NCI-H1048 (cell line): ENCODE measurements at regions not wholly inside any gene's neighbourhood (a gene's known extent, or its start where the extent isn't known, plus 50 kb on each side); places are given as distances from the start of the nearest gene placed in this dataset.

ENCODE experiments used
- DNase-seq: peaks from one replicate; lab custom pipeline; 2025; lab: John Stamatoyannopoulos, UW

GRCh38 chr1:36721261-36721660 is 238.5 kb upstream of the CSF3R start:
- DNase-seq: no peak

- DNase-seq: no peak
Measured at GRCh38 chr1:36717431-36717830, 234.7 kb upstream of the CSF3R start.

GRCh38 chr1:36715797-36716196 is 233.1 kb upstream of the CSF3R start:
- DNase-seq: no peak

DNA sequence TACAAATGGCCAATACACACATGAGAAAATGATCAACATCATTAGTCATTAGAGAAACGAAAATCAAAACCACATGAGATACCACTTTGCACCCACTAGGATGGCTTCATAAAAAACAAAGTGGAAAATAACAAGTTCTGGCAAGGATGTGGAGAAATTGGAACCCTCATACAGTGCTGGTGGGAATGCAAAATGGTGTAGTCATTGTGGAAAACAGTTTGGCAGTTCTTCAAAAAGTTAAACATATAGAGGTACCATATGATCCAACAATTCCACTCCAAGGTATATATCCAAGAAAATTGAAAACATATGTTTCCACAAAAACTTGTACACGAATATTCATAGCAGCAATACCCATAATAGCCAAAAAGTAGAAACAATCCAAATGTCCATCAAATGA is 231.6 kb upstream of the CSF3R start:
- no peak for DNase-seq

DNA sequence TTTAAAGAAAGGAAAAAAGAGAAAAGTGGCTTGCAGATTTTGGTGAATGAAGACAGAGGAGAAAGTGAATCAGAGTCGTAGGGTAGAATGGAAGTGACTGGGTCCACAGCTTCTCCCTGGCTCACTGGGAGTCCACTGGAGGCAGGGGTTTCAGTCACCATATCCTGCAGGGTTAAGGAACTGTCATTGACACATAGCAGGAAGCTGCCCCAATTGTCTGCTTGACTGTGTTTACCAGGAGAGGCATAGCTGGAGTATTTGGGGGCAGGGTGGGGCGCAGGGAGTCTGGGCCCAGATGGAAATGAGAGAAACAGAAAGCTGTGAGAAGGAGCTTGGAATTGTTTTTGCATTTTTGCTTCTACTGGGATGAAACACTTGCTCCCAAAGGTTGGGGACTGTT is 228.8 kb upstream of the CSF3R start:
- DNase-seq: no peak

- DNase-seq: no peak
Measured at GRCh38 chr1:36710951-36711350, 228.2 kb upstream of the CSF3R start.

DNA sequence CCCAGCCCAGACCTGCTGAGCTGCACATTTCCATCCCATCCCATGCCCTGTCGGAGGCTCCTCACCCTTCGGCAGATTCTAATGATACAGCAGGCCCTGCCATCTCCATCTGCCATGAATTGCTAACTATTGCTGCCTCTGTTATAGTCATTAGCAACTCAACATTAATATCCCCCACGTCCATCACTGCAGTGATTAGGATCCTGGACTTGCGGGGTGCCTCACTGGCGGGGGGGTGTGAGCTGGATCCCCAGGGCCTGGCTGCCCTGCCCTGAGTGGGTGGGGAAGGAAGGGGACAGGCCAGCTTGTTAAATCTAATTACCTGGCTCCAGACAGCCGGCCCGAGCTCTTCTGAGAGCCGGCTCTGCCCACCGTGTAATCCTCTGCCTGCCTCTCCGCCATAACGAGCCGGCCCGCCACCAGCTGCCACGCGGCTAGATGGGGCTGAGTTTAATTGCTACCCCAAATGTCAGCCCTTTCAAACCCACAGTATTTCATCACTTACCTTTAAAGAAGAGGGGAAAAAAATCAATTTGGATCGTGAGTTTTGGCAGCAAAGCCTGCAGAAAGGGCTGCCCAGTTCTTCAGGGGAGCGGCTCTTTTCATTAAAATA is 227.3 kb upstream of the CSF3R start:
- no peak for DNase-seq

DNA sequence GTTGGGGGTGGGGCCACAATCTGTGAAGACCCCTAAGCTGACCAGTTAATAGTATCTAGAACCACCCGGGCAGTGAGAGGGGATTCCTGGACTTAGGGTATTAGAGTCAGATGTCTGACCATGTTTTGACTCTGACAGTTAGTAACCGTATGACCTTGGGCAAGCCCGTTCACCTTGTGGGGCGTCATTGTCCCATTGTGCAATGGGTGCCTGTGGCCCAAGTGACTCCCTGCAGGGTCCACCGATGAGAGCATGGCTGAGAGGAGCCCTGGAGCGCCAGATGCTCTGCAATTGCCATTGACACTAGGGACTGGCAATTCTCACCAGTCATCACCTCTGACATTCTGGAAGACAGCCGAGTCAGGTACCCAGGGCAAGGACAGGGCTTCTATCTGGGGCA is 225.9 kb upstream of the CSF3R start:
- DNase-seq: no peak

DNA sequence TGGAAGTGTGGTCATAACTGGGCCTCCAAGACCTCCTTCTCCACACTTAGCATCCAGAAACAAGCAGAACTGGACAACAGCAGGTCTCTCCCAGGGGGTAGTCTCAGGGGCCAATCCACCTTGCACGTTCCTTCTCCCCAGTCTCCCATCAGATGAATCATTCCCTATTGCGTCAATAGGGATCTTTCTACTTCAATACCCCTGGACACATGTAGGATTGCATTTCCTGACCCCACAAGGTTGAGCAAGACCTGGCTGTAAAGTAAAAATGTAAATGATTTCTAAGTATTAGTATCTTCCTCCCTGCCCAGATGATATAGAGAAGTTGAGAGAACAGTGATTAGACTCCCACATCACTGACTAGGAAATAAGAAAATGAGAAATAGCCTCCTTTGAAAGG is 224.5 kb upstream of the CSF3R start:
- DNase-seq: no peak

DNA sequence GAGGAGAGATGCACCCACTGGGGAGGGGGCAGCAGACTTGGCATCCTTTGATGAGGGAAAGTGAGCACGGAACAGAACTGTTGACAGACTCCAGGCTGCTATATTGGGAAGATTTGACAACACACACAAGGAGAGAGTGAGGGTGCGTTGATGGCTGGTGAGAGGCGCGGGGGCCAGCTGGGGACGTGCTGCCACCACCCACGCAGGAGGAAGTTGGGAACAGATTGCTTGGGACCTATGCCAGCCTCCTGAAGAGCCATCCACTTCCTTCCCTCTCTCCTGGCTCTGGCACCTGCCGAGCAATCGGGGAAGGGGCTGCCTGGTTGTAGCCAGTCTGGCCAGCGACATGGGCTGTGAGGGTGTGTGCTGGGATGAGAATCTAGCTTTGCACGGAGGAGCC is 223.7 kb upstream of the CSF3R start:
- no peak for DNase-seq

DNA sequence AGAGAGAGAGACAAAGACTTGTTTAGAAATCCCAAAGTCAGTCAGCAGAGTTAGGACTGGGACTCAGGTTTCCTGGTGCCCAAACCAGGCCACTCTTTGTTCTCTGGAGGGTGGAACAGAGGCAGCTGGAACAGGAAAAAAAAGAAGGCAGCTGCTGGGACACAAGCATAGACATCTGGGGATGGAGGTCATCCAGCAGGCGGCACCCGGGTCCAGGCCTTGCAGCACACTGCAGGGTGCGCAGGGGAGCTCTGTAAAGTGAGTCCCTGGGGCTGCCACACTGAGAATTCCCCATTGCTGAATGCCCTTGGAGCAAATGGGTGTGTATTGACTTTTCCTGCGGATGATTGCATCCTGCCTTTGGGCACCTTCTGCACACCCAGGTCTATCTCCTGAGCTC is 222.9 kb upstream of the CSF3R start:
- no peak for DNase-seq

DNA sequence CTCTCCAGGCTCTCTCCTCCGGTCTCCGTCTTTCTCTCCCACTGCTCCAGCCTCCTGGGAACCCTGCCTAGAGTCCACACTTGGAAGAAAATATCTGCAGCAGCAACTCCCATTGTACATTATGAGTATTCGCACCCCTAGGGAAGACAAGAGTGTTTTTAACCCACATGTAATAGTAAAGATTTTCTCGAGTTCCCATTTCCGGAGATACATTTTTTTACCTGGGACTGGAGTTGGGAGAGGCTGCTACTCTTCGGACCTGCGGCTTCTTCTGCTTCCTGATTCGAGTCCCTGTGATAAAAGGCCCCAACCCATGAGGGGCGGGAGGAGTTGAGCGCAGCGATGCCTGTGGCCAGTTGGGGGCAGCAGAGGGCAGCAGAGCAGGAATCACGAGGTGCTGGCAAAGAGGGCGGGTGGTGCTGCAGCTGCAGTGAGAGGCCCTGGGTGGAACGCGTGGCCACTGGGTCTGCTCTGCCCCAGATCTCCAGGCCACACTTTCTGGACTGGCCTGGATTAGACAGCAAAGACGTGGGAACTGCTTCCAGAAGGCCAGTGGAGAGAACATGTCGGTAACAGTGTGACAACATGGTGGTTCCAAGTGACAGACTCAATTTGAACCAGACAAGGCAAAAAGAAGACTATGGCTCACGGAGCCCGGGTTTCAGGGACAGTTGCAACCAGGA is 221.0 kb upstream of the CSF3R start:
- peak; percentile 17 for DNase-seq

- DNase-seq: no peak
Measured at GRCh38 chr1:36702963-36703362, 220.2 kb upstream of the CSF3R start.

- DNase-seq: no peak
Measured at GRCh38 chr1:36699113-36699911, 216.6 kb upstream of the CSF3R start.

- DNase-seq: no peak
Measured at GRCh38 chr1:36697836-36698605, 215.3 kb upstream of the CSF3R start.

- DNase-seq: no peak
Measured at GRCh38 chr1:36696261-36696940, 213.7 kb upstream of the CSF3R start.

GRCh38 chr1:36693603-36694002 is 210.9 kb upstream of the CSF3R start:
- no peak for DNase-seq

- no peak for DNase-seq
Measured at GRCh38 chr1:36693161-36693525, 210.4 kb upstream of the CSF3R start.

- DNase-seq: no peak
Measured at GRCh38 chr1:36692465-36693160, 209.9 kb upstream of the CSF3R start.

- no peak for DNase-seq
Measured at GRCh38 chr1:36691374-36691773, 208.7 kb upstream of the CSF3R start.

GRCh38 chr1:36689992-36690391 is 207.3 kb upstream of the CSF3R start:
- no peak for DNase-seq
